GM21526 (cell line): ENCODE measurements at regions not wholly inside any gene's neighbourhood (a gene's known extent, or its start where the extent isn't known, plus 50 kb on each side); places are given as distances from the start of the nearest gene placed in this dataset.
A peak's percentile ranks its signal among the peaks of the same experiment; 100 is the strongest.

Source experiments
- ATAC-seq: cut with Tn5 transposase; IDR thresholded peaks from one replicate; pipeline ENCODE4 v1.9.1; 2021; ENCODE audit warnings: moderate library complexity; ENCODE audit not compliant: unreplicated experiment, low FRiP score

- ATAC-seq = no peak
These were observed 174.4 kb upstream of the RPS6KA3 start for GRCh38 chrX:20441123-20441522.

GRCh38 chrX:20438871-20439526 is 172.3 kb upstream of the RPS6KA3 start:
- no peak for ATAC-seq

GRCh38 chrX:20437683-20438082 is 171.0 kb upstream of the RPS6KA3 start:
- no peak for ATAC-seq

GRCh38 chrX:20435913-20436312 is 169.2 kb upstream of the RPS6KA3 start:
- ATAC-seq = no peak

GRCh38 chrX:20434986-20435385 is 168.3 kb upstream of the RPS6KA3 start:
- no peak for ATAC-seq

GRCh38 chrX:20433388-20433775 is 166.7 kb upstream of the RPS6KA3 start:
- no peak for ATAC-seq

GRCh38 chrX:20432746-20433387 is 166.2 kb upstream of the RPS6KA3 start:
- no peak for ATAC-seq

- no peak for ATAC-seq
These were observed 165.3 kb upstream of the RPS6KA3 start for GRCh38 chrX:20432048-20432447.

GRCh38 chrX:20431486-20431885 is 164.8 kb upstream of the RPS6KA3 start:
- ATAC-seq = no peak

GRCh38 chrX:20427173-20427770 is 160.6 kb upstream of the RPS6KA3 start:
- no peak for ATAC-seq

GRCh38 chrX:20421697-20422096 is 155.0 kb upstream of the RPS6KA3 start:
- ATAC-seq = no peak

GRCh38 chrX:20421275-20421674 is 154.6 kb upstream of the RPS6KA3 start:
- ATAC-seq = no peak

GRCh38 chrX:20420058-20420457 is 153.3 kb upstream of the RPS6KA3 start:
- ATAC-seq = no peak

GRCh38 chrX:20418379-20419150 is 151.9 kb upstream of the RPS6KA3 start:
- peak; percentile 89 for ATAC-seq

GRCh38 chrX:20414762-20415445 is 148.2 kb upstream of the RPS6KA3 start:
- ATAC-seq = no peak

- ATAC-seq = no peak
These were observed 147.4 kb upstream of the RPS6KA3 start for GRCh38 chrX:20414066-20414465.

GRCh38 chrX:20412871-20413486 is 146.3 kb upstream of the RPS6KA3 start:
- ATAC-seq = peak; percentile 63

- ATAC-seq = no peak
These were observed 143.8 kb upstream of the RPS6KA3 start for GRCh38 chrX:20410540-20410939.

- ATAC-seq = no peak
These were observed 143.3 kb upstream of the RPS6KA3 start for GRCh38 chrX:20409991-20410390.

GRCh38 chrX:20402956-20403355 is 136.2 kb upstream of the RPS6KA3 start:
- ATAC-seq = no peak
